H1 (cell line): ENCODE measurements at regions not wholly inside any gene's neighbourhood (a gene's known extent, or its start where the extent isn't known, plus 50 kb on each side); places are given as distances from the start of the nearest gene placed in this dataset.
"Not testable (repeated sequence)": the region's sequence is repeated elsewhere in the genome, so short reads cannot be mapped to it uniquely, and the experiment has no call there.

Experiments
- CTCF ChIA-PET: fragments of 300-600 bp; sonication (Branson Sonifier 250); formaldehyde crosslinking; loops from one replicate; lab custom pipeline; 2021; ENCODE audit not compliant: partially characterized antibody; lab: Charles Lee
- POLR2A ChIA-PET: fragments of 300-600 bp; sonication (Branson Sonifier 250); formaldehyde crosslinking; loops from one replicate; lab custom pipeline; 2021; ENCODE audit warnings: inconsistent platforms; ENCODE audit not compliant: partially characterized antibody; lab: Charles Lee
- DNase-seq, 2 experiments: peaks; one replicate each; pipeline versions ENCODE4 v3.0.0 to v3.0.0-alpha.2; 2010 to 2022; ENCODE audit warnings: low spot score in 2 of 2, low read depth in 1 of 2, mixed read lengths in 1 of 2
- FAIRE-seq: peaks from 2 replicates; lab custom pipeline; 2011; peaks lifted over from hg19 to GRCh38; lab: Jason Lieb, UNC
- H2AFZ ChIP-seq: 2 replicates; pipeline ENCODE4 v1.8.1; 2012; ENCODE audit warnings: low read length, inconsistent platforms
- H2AK5ac ChIP-seq: 2 replicates; pipeline ENCODE4 v1.6.1; 2013; ENCODE audit warnings: low read depth, low read length
- H2BK120ac ChIP-seq: replicated peaks from 2 replicates; pipeline ENCODE3; 2013; ENCODE audit warnings: low read depth, low read length, inconsistent platforms
- H2BK12ac ChIP-seq: 2 replicates; pipeline ENCODE4 v1.6.1; 2013; ENCODE audit warnings: low read depth, low read length
- H2BK15ac ChIP-seq: 2 replicates; pipeline ENCODE4 v1.6.1; 2013; ENCODE audit warnings: low read length
- H2BK20ac ChIP-seq: 2 replicates; pipeline ENCODE4 v1.6.1; 2013; ENCODE audit warnings: low read length
- H2BK5ac ChIP-seq: 2 replicates; pipeline ENCODE4 v1.6.1; 2013; ENCODE audit warnings: low read depth, low read length
- H3K14ac ChIP-seq: 2 replicates; pipeline ENCODE4 v1.6.1; 2013; ENCODE audit warnings: inconsistent platforms; ENCODE audit not compliant: insufficient read length
- H3K18ac ChIP-seq: 2 replicates; pipeline ENCODE4 v1.6.1; 2013; ENCODE audit warnings: low read length; ENCODE audit errors: extremely low read depth
- H3K23ac ChIP-seq: 2 replicates; pipeline ENCODE4 v1.6.1; 2013; ENCODE audit warnings: inconsistent platforms; ENCODE audit not compliant: insufficient read length
- H3K23me2 ChIP-seq: 2 replicates; pipeline ENCODE4 v1.6.1; 2013; ENCODE audit warnings: low read depth, low read length
- H3K27ac ChIP-seq: 2 replicates; pipeline ENCODE4 v1.6.1; 2011; ENCODE audit warnings: low read depth, low read length, inconsistent platforms
- H3K27me3 ChIP-seq, 4 experiments: replicated peaks in 1 of 4; 1 replicate in 1 of 4; 2 replicates in 3 of 4; pipeline versions ENCODE4 v1.6.1 to v1.8.1; 2011 to 2013; ENCODE audit warnings: low read length in 3 of 4, mild to moderate bottlenecking in 3 of 4, inconsistent platforms in 2 of 4, mixed read lengths in 2 of 4, moderate library complexity in 1 of 4; ENCODE audit not compliant: control insufficient read depth in 3 of 4, insufficient read depth in 3 of 4; ENCODE audit errors: extremely low read depth in 1 of 4
- H3K36me3 ChIP-seq, 4 experiments: 2 replicates each; pipeline versions ENCODE4 v1.6.1 to v1.8.1; 2011 to 2013; ENCODE audit warnings: mild to moderate bottlenecking in 4 of 4, low read length in 3 of 4, moderate library complexity in 2 of 4, control low read depth in 1 of 4, inconsistent platforms in 1 of 4; ENCODE audit not compliant: insufficient read depth in 4 of 4, control insufficient read depth in 2 of 4
- H3K4ac ChIP-seq: replicated peaks from 2 replicates; pipeline ENCODE3; 2013; ENCODE audit warnings: low read length, low read depth, mixed read lengths, inconsistent platforms; ENCODE audit not compliant: insufficient read length
- H3K4me1 ChIP-seq, 4 experiments: replicated peaks in 1 of 4; 1 replicate in 1 of 4; 2 replicates in 3 of 4; pipeline versions ENCODE4 v1.6.1 to v1.8.1; 2011 to 2013; ENCODE audit warnings: low read length in 3 of 4, inconsistent platforms in 2 of 4, mixed read lengths in 1 of 4; ENCODE audit not compliant: insufficient read depth in 4 of 4, control insufficient read depth in 3 of 4
- H3K4me2 ChIP-seq, 2 experiments: 2 replicates each; pipeline versions ENCODE4 v1.6.1 to v1.8.1; 2011 to 2013; ENCODE audit warnings: low read depth in 2 of 2, low read length in 2 of 2, control low read depth in 1 of 2, inconsistent platforms in 1 of 2, mild to moderate bottlenecking in 1 of 2; ENCODE audit not compliant: insufficient read depth in 1 of 2
- H3K4me3 ChIP-seq, 4 experiments: fragments of 200-600, 300-600 bp in 1 of 4; sonication (generic), shearing (Covaris generic), sonication (Bioruptor Twin) in 1 of 4; 2 replicates each; pipeline versions ENCODE4 v1.5.1 to v1.8.1; 2011 to 2016; ENCODE audit warnings: low read length in 4 of 4, low read depth in 3 of 4, control low read depth in 2 of 4, inconsistent platforms in 2 of 4, mild to moderate bottlenecking in 2 of 4, mixed read lengths in 1 of 4, moderate library complexity in 1 of 4; ENCODE audit not compliant: insufficient read depth in 2 of 4; ENCODE audit errors: extremely low read depth in 1 of 4
- H3K56ac ChIP-seq: replicated peaks from 2 replicates; pipeline ENCODE3; 2013; ENCODE audit warnings: low read depth, mild to moderate bottlenecking, mixed read lengths, low read length, inconsistent platforms; ENCODE audit not compliant: insufficient read length
- H3K79me1 ChIP-seq: 2 replicates; pipeline ENCODE4 v1.6.1; 2013; ENCODE audit warnings: low read depth, low read length, control low read depth
- H3K79me2 ChIP-seq, 2 experiments: 2 replicates each; pipeline versions ENCODE4 v1.6.1 to v1.8.1; 2012 to 2013; ENCODE audit warnings: low read length in 2 of 2, mild to moderate bottlenecking in 2 of 2, inconsistent platforms in 1 of 2; ENCODE audit not compliant: insufficient read depth in 2 of 2, control insufficient read depth in 1 of 2
- H3K9ac ChIP-seq, 4 experiments: replicated peaks in 1 of 4; 1 replicate in 1 of 4; 2 replicates in 3 of 4; pipeline versions ENCODE4 v1.6.1 to v1.8.1; 2011 to 2013; ENCODE audit warnings: low read depth in 3 of 4, low read length in 3 of 4, control low read depth in 2 of 4, mild to moderate bottlenecking in 2 of 4, moderate library complexity in 2 of 4, inconsistent platforms in 1 of 4; ENCODE audit errors: extremely low read depth in 1 of 4
- H3K9me3 ChIP-seq, 2 experiments: 2 replicates each; pipeline versions ENCODE4 v1.6.1 to v1.8.1; 2012 to 2013; ENCODE audit warnings: mild to moderate bottlenecking in 2 of 2, moderate library complexity in 2 of 2, control low read depth in 1 of 2, inconsistent platforms in 1 of 2, low read depth in 1 of 2, low read length in 1 of 2, mixed read lengths in 1 of 2; ENCODE audit not compliant: insufficient read depth in 2 of 2
- H4K20me1 ChIP-seq, 2 experiments: replicated peaks in 1 of 2; 2 replicates each; pipeline versions ENCODE3 to v1.8.1; 2011 to 2013; ENCODE audit warnings: inconsistent platforms in 2 of 2, low read length in 2 of 2, mild to moderate bottlenecking in 1 of 2; ENCODE audit not compliant: insufficient read depth in 2 of 2, control insufficient read depth in 1 of 2
- H4K5ac ChIP-seq: 2 replicates; pipeline ENCODE4 v1.6.1; 2013; ENCODE audit warnings: low read length, low read depth, mixed read lengths, inconsistent platforms; ENCODE audit not compliant: insufficient read length
- H4K8ac ChIP-seq: 2 replicates; pipeline ENCODE4 v1.8.0; 2013; ENCODE audit warnings: mild to moderate bottlenecking, moderate library complexity, low read length, inconsistent platforms; ENCODE audit not compliant: insufficient read depth; ENCODE audit errors: extremely low read depth
- H4K91ac ChIP-seq: replicated peaks from 2 replicates; pipeline ENCODE3; 2013; ENCODE audit warnings: low read length, mixed read lengths, inconsistent platforms; ENCODE audit not compliant: insufficient read length
- YY1 ChIP-seq: IDR thresholded peaks from 2 replicates; pipeline ENCODE4 v1.6.1; 2011; ENCODE audit warnings: low read depth, mild to moderate bottlenecking, low read length
- WGBS, 2 experiments: shearing (Covaris generic) in 1 of 2; methylation state at CpG; one replicate each; pipeline versions ENCODE4 v1.1.6 to v1.1.7; 2013 to 2015; ENCODE audit warnings: low lambda C conversion rate in 2 of 2, mixed read lengths in 2 of 2, inconsistent platforms in 1 of 2, low coverage in 1 of 2, missing lambda C conversion rate in 1 of 2; ENCODE audit not compliant: insufficient replicate concordance in 2 of 2, insufficient coverage in 1 of 2, insufficient read length in 1 of 2; ENCODE audit errors: extremely low coverage in 1 of 2, missing lambda C conversion rate in 1 of 2; 5-methylcytosine and 5-hydroxymethylcytosine counted together

GRCh38 chr9:34767087-34767486, 57.2 kb upstream of the CCL21 start:
- H3K4me2 ChIP-seq, H3K23me2 ChIP-seq, H2BK20ac ChIP-seq, H2AK5ac ChIP-seq, H3K27me3 ChIP-seq, H3K27ac ChIP-seq, H3K4me3 ChIP-seq, FAIRE-seq, H4K8ac ChIP-seq, H3K18ac ChIP-seq, H2BK120ac ChIP-seq, H3K79me1 ChIP-seq: not testable (repeated sequence)
- 72% methylated on average over 3 of the region's 9 CpGs; no CpG with 5 or more reads in 1 of the 2 experiments for WGBS, 2 experiments
- DNase-seq: peak in 1 of 2 experiments; percentile 47
- peak; percentile 40; the same call in 1 of the 2 replicates for TF ChIP-seq YY1
- TF ChIP-seq, all 59 proteins: peak for 1; not testable (repeated sequence) for 58
- H3K9me3 ChIP-seq, H3K79me2 ChIP-seq, H3K9ac ChIP-seq, H4K91ac ChIP-seq, H2BK12ac ChIP-seq, H4K20me1 ChIP-seq, POLR2A ChIA-PET, H3K23ac ChIP-seq, H3K14ac ChIP-seq, H3K36me3 ChIP-seq, H3K56ac ChIP-seq, H2AFZ ChIP-seq, H2BK5ac ChIP-seq, H3K4ac ChIP-seq, H2BK15ac ChIP-seq, H4K5ac ChIP-seq, H3K4me1 ChIP-seq: not testable (repeated sequence)
- CTCF ChIA-PET: interaction anchor here (0.9 kb wide), 1 partner anchor 57 kb away, joined by 3 read pairs; the partner anchor contains the start of gene CCL21
